K562 (cell line): ENCODE measurements at regions not wholly inside any gene's neighbourhood (a gene's known extent, or its start where the extent isn't known, plus 50 kb on each side); places are given as distances from the start of the nearest gene placed in this dataset.

ENCODE experiments used
- ARID1B ChIP-seq: fragments of 450-650 bp; IDR thresholded peaks from 2 replicates; pipeline ENCODE4 v1.6.1; 2016; ENCODE audit warnings: antibody characterized with exemption, mild to moderate bottlenecking, inconsistent platforms
- BCOR ChIP-seq: fragments of 450-650 bp; IDR thresholded peaks from 2 replicates; pipeline ENCODE4 v1.6.1; 2016
- BRD9 ChIP-seq: fragments of 450-650 bp; IDR thresholded peaks from 2 replicates; pipeline ENCODE4 v1.6.1; 2018; ENCODE audit warnings: low read depth; ENCODE audit not compliant: partially characterized antibody
- CCAR2 ChIP-seq: fragments of 200-400 bp; formaldehyde crosslinking; IDR thresholded peaks from 2 replicates; pipeline ENCODE4 v1.6.1; 2017; ENCODE audit warnings: mild to moderate bottlenecking, low read depth, low read length
- CEBPG ChIP-seq, 3 experiments: fragments of 200-800 bp in 1 of 3; sonication (Bioruptor generic) in 1 of 3; sonication (generic) in 1 of 3; formaldehyde crosslinking in 1 of 3; IDR thresholded peaks in 2 of 3; conservative IDR thresholded peaks in 1 of 3; 2 replicates each; pipeline versions ENCODE4 v1.6.1 to v1.8.0; 2016 to 2022; ENCODE audit warnings: missing compliant biosample characterization in 2 of 3, missing genetic modification characterization in 2 of 3, mild to moderate bottlenecking in 1 of 3, missing genetic modification reagents in 1 of 3
- EHMT2 ChIP-seq: fragments of 450-650 bp; IDR thresholded peaks from 2 replicates; pipeline ENCODE4 v1.6.1; 2018; ENCODE audit warnings: antibody characterized with exemption
- FOSL1 ChIP-seq: fragments of 200-800 bp; sonication (Bioruptor generic); conservative IDR thresholded peaks from 2 replicates; pipeline ENCODE4 v1.6.1; 2016; ENCODE audit warnings: missing genetic modification characterization, missing compliant biosample characterization
- FOXA3 ChIP-seq, 2 experiments: fragments of 450-650 bp in 1 of 2; sonication (generic) in 1 of 2; formaldehyde crosslinking; IDR thresholded peaks in 1 of 2; conservative IDR thresholded peaks in 1 of 2; 2 replicates each; pipeline versions ENCODE4 v1.4.0 to v1.8.0; 2020 to 2022; ENCODE audit warnings: mild to moderate bottlenecking in 2 of 2, missing genetic modification reagents in 1 of 2
- FOXP1 ChIP-seq: sonication (generic); formaldehyde crosslinking; IDR thresholded peaks from 2 replicates; pipeline ENCODE4 v1.8.0; 2022; ENCODE audit warnings: mild to moderate bottlenecking, missing genetic modification reagents
- KDM1A ChIP-seq, 2 experiments: fragments of 450-650 bp; IDR thresholded peaks; 2 replicates each; pipeline ENCODE4 v1.6.1; 2016; ENCODE audit warnings: mild to moderate bottlenecking in 2 of 2
- KLF6 ChIP-seq: fragments of 250-450 bp; sonication (Bioruptor Pico); IDR thresholded peaks from 2 replicates; pipeline ENCODE4 v1.4.0; 2020; ENCODE audit warnings: mild to moderate bottlenecking, moderate library complexity, borderline replicate concordance
- MAZ ChIP-seq, 2 experiments: fragments of 450-650 bp in 1 of 2; sonication (generic) in 1 of 2; formaldehyde crosslinking; IDR thresholded peaks in 1 of 2; conservative IDR thresholded peaks in 1 of 2; 2 replicates each; pipeline versions ENCODE4 v1.4.0 to v1.5.0; 2020; ENCODE audit warnings: mild to moderate bottlenecking in 1 of 2, missing genetic modification reagents in 1 of 2
- MTA1 ChIP-seq: fragments of 450-650 bp; IDR thresholded peaks from 2 replicates; pipeline ENCODE4 v1.6.1; 2017; ENCODE audit warnings: borderline replicate concordance
- MXI1 ChIP-seq: IDR thresholded peaks from 2 replicates; pipeline ENCODE4 v1.6.1; 2011; ENCODE audit warnings: low read depth, mild to moderate bottlenecking, improper control_type of control experiment, low read length
- NR2F6 ChIP-seq: fragments of 450-650 bp; formaldehyde crosslinking; IDR thresholded peaks from 2 replicates; pipeline ENCODE4 v1.4.0; 2020; ENCODE audit warnings: mild to moderate bottlenecking
- PHF20 ChIP-seq: fragments of 450-650 bp; IDR thresholded peaks from 2 replicates; pipeline ENCODE4 v1.6.1; 2018; ENCODE audit not compliant: partially characterized antibody
- POLR2G ChIP-seq: fragments of 200-400 bp; formaldehyde crosslinking; IDR thresholded peaks from 2 replicates; pipeline ENCODE4 v1.6.1; 2017; ENCODE audit warnings: low read depth, mild to moderate bottlenecking, antibody characterized with exemption, low read length, moderate library complexity
- RB1 ChIP-seq: fragments of 450-650 bp; IDR thresholded peaks from 2 replicates; pipeline ENCODE4 v1.6.1; 2017; ENCODE audit warnings: low read depth, mild to moderate bottlenecking
- RBM14 ChIP-seq: fragments of 200-400 bp; formaldehyde crosslinking; IDR thresholded peaks from 2 replicates; pipeline ENCODE4 v1.6.1; 2018; ENCODE audit warnings: low read depth, mild to moderate bottlenecking, low read length, moderate library complexity, borderline replicate concordance; ENCODE audit not compliant: insufficient read depth
- SAP30 ChIP-seq: fragments of 200-600 bp; sonication (generic); IDR thresholded peaks from 2 replicates; pipeline ENCODE4 v1.6.1; 2012; ENCODE audit warnings: borderline replicate concordance, low read depth, mild to moderate bottlenecking, moderate library complexity, low read length, control low read depth, inconsistent platforms; ENCODE audit not compliant: insufficient read depth, poor library complexity, severe bottlenecking
- SREBF2 ChIP-seq: sonication (generic); formaldehyde crosslinking; IDR thresholded peaks from 2 replicates; pipeline ENCODE4 v1.4.0; 2020; ENCODE audit warnings: mild to moderate bottlenecking, missing genetic modification reagents
- SUPT5H ChIP-seq: fragments of 450-650 bp; IDR thresholded peaks from 2 replicates; pipeline ENCODE4 v1.6.1; 2016
- TCFL5 ChIP-seq: fragments of 250-450 bp; sonication (Bioruptor Pico); conservative IDR thresholded peaks from 2 replicates; pipeline ENCODE4 v1.6.1; 2021; ENCODE audit warnings: mild to moderate bottlenecking, moderate library complexity, matching md5 sums
- U2AF1 ChIP-seq: fragments of 200-400 bp; formaldehyde crosslinking; optimal IDR thresholded peaks from 2 replicates; pipeline ENCODE3; 2017; ENCODE audit warnings: mild to moderate bottlenecking, low read depth, low read length, moderate library complexity
- ZNF12 ChIP-seq: sonication (generic); formaldehyde crosslinking; IDR thresholded peaks from 2 replicates; pipeline ENCODE4 v1.4.0; 2020; ENCODE audit warnings: mild to moderate bottlenecking, missing genetic modification reagents
- ZNF146 ChIP-seq: IDR thresholded peaks from one replicate; pipeline ENCODE4 v1.6.1; 2018; ENCODE audit warnings: missing compliant biosample characterization; ENCODE audit not compliant: unreplicated experiment
- ZNF668 ChIP-seq: fragments of 250-450 bp; sonication (Bioruptor Pico); IDR thresholded peaks from 2 replicates; pipeline ENCODE4 v1.8.0; 2022; ENCODE audit warnings: mild to moderate bottlenecking, inconsistent platforms
- ZNF75A ChIP-seq: fragments of 450-650 bp; formaldehyde crosslinking; IDR thresholded peaks from 2 replicates; pipeline ENCODE4 v1.4.0; 2020; ENCODE audit warnings: mild to moderate bottlenecking
- TF ChIP-seq, protein P1 (sequence below): fragments of 250-450 bp; sonication (Bioruptor Pico); IDR thresholded peaks from 2 replicates; pipeline ENCODE4 v1.6.1; 2021; ENCODE audit warnings: mild to moderate bottlenecking
- TF ChIP-seq, protein P2 (sequence below): fragments of 450-650 bp; IDR thresholded peaks from 2 replicates; pipeline ENCODE4 v1.6.1; 2016; ENCODE audit warnings: low read depth, mild to moderate bottlenecking, moderate library complexity

DNA sequence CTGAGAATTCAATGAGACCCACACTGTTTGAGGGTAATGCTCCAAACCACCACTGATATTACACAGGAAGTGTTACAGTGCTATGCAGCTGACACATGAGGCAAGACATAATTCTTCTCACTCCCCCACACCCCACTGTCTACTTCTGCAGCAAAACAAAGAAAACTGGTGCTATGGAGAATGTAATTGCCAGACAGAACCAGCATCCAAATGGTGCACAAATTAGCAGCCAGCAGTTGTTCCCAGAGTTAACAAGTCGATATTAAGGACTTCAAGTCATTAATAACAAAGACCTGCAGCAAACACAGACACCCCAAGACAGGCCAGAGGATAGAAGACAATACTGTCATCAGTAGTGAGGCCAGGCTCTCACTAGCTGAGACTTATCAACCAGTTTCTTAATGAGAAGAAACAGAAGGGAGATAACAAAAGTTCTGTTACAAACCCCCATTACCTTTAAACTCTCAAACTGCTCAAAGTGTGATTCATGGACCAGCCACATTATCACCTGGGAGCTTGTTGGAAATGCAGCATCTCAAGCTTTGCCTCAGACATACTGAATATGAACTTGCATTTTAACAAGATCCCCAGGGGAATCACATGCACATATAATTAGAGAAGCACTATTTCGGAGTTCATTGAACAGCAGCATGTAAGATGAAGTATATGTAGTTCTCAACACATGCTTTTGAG, 58.7 kb upstream of the FNDC3B start (continued):
- peak; percentile 42; the same call in 1 of the 2 replicates for TF ChIP-seq FOSL1 (tag)
- no peak for TF ChIP-seq SREBF2 (CRISPR knock-in tag)
- no peak for TF ChIP-seq MTA1
- TF ChIP-seq NR2F6 (CRISPR knock-in tag), result no peak
- 0 out of 4 replicates have a peak, but pooled peaks of 1 of the 2 experiments have one; percentile 27 for TF ChIP-seq FOXA3 (CRISPR knock-in tag; conservative IDR thresholded peaks at IDR 0.05 in 1 of 2, IDR thresholded peaks at IDR 0.05 in 1 of 2)
- TF ChIP-seq FOXP1 (CRISPR knock-in tag), result no peak
- no peak for TF ChIP-seq TCFL5
- no peak for TF ChIP-seq RBM14
- no peak for TF ChIP-seq ZNF12
- TF ChIP-seq EHMT2, result no peak
- TF ChIP-seq, protein P1, sequence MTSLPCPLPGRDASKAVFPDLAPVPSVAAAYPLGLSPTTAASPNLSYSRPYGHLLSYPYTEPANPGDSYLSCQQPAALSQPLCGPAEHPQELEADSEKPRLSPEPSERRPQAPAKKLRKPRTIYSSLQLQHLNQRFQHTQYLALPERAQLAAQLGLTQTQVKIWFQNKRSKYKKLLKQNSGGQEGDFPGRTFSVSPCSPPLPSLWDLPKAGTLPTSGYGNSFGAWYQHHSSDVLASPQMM (CRISPR knock-in tag), result no peak
- TF ChIP-seq KDM1A (IDR thresholded peaks at IDR 0.05), result no peak
- TF ChIP-seq MAZ (CRISPR knock-in tag; conservative IDR thresholded peaks at IDR 0.05 in 1 of 2, IDR thresholded peaks at IDR 0.05 in 1 of 2), result peak; percentile 45 to 49; a peak in 1 of 4 replicates
- TF ChIP-seq ZNF146 (CRISPR knock-in tag), result no peak
- TF ChIP-seq CCAR2, result no peak
- peak; percentile 62 for TF ChIP-seq CEBPG (CRISPR knock-in tag; IDR thresholded peaks at IDR 0.05)
- peak; percentile 44 to 58; a peak in 2 of 4 replicates for TF ChIP-seq CEBPG (tag; conservative IDR thresholded peaks at IDR 0.05 in 1 of 2, IDR thresholded peaks at IDR 0.05 in 1 of 2)
- TF ChIP-seq, protein P2, sequence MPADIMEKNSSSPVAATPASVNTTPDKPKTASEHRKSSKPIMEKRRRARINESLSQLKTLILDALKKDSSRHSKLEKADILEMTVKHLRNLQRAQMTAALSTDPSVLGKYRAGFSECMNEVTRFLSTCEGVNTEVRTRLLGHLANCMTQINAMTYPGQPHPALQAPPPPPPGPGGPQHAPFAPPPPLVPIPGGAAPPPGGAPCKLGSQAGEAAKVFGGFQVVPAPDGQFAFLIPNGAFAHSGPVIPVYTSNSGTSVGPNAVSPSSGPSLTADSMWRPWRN, result no peak
- no peak for TF ChIP-seq BCOR
- TF ChIP-seq BRD9, result peak; percentile 41
- no peak for TF ChIP-seq POLR2G
- no peak for TF ChIP-seq MXI1
- TF ChIP-seq ARID1B, result peak; percentile 67; the same call in 1 of the 2 replicates
- no peak for TF ChIP-seq PHF20
- no peak for TF ChIP-seq U2AF1
- TF ChIP-seq SUPT5H, result no peak
- no peak for TF ChIP-seq SAP30
- TF ChIP-seq RB1, result no peak
- TF ChIP-seq ZNF75A (CRISPR knock-in tag), result no peak
- no peak for TF ChIP-seq ZNF668
- TF ChIP-seq KLF6, result 0 out of 2 replicates have a peak, but pooled peaks have one; percentile 5
